GM18873 (cell line): ENCODE measurements at regions not wholly inside any gene's neighbourhood (a gene's known extent, or its start where the extent isn't known, plus 50 kb on each side); places are given as distances from the start of the nearest gene placed in this dataset.

ENCODE experiments used
- ATAC-seq: cut with Tn5 transposase; IDR thresholded peaks from one replicate; pipeline ENCODE4 v1.9.1; 2021; ENCODE audit warnings: mild to moderate bottlenecking, moderate library complexity, moderate number of reproducible peaks; ENCODE audit not compliant: unreplicated experiment, low FRiP score

DNA sequence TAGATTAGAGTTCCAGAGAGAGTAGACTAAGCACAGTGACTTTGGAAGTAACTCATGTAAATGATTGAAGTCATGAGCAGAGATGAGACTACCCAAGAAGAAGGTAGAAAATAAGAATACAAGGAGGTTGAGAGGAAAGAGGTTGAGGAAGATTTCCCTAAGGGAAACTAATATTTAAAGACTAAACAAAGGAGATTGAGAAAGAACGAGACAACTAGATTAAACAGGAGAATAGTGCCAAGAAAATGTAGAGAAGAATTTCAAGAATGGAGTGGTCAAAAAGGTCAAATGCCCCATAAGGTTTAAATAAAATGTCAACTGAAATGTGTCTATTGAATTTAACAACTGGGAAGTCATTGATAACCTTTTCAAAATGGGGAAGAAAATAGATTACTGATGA, 59.0 kb downstream of the RPS29 start:
- no peak for ATAC-seq

DNA sequence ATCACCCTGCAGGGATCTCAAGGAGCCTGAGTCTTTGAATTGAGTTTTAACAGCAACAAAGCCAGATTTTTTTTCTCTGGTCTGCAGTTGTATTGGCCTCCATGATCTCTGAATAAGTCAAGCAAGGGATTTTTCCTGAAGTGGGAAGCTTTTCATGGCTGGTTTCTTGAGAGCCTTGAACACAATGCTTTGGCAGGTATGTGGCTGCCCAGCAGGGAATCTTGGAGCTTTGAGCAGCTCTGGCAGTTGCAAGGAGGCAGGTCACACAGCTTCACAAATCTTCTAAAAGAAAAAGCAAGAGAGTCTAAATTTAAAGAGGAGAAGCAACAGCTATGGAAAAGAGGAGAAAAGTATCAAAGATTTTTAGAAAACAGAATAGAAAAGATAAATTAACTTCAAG, 60.1 kb downstream of the RPS29 start:
- no peak for ATAC-seq

DNA sequence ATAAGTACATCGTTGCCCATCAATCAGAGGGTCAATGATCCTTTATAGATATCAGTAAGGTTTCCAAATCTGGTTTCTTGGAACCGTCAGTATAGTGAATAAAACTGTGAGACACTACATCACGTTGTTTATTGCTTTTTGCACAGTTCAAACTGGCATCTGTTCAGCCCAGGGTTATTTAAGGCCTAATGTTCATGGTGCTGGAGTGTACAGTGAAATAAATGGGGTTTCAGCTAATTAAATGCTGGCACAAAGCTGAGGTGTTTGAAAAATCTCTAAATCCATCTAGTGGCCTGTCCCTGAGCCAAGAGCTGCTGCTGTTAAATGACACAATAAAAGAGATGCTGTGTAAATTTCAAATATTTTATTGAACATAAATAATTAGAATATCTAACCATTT, 69.9 kb downstream of the RPS29 start:
- no peak for ATAC-seq

DNA sequence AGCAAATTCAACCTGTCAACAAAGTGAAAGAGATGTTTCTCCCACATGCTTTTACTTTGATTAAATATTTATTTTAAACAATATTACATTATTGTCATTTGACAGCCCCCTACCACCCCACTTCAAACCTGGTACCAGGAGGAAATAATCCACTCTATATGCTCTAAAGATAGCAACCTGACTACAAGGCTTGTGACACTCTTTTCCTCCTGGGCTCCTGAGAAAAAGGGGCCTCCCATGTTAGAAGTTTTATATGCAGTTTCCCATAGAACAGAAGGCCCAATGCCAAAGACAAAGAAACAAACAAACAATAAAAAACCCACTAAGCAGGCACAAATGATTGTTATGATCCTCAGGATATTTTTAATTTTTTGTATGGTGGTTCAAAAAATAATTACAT, 73.6 kb downstream of the RPS29 start:
- no peak for ATAC-seq

DNA sequence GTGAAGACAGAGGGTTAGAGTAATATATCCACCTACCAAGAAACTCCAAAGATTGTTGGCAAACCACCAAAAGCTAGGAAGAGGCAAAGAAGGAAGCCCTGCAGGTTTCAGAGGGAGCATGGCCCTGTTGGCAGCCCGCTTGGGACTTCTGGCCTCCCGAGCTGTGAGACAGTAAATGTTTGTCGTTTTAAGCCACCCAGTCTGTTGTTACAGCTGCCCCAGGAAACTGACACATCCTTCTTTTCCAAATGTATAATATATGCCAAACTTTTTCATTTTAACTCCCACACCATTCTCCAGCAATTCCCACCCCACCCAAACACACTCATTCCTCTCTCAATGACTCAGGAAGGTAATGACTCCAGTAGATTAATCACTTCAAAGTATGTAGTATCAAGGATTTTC, 74.0 kb downstream of the RPS29 start:
- ATAC-seq = no peak

DNA sequence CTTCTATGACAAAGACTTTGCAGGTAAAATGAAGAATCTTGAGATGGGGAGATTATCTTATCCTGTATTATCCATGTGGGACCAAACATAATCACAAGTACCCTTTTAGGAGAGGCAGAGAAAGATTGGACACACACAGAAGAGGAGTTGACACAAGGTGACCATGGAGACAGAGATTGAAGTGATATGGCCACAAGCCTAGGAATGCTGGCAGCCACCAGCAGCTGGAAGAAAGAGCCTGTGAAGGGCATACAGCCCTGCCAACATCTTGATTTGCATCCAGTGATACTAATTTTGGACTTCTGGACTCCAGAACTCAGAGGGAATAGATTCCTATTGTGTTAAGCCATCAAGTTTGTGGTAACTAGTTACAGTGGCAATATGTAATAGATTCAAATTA, 78.1 kb downstream of the RPS29 start:
- no peak for ATAC-seq

DNA sequence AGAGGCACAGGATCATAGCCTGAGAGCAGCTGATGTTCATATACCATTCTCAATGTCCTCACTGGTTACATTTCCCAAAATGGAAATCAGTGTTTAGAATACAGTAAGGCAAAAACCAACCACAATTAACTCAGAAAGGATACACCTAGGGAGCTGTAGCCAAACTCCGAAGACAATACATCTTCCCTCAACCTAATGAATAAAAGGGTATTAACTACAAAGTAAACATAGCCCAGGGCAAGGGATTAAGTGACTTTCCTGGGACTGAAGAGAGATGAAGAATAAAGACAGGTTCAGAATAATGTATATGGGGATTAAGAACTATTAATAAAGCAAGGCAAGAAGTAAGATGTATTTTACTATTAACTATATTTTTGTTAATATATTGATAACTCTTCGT, 79.5 kb downstream of the RPS29 start:
- ATAC-seq = no peak

DNA sequence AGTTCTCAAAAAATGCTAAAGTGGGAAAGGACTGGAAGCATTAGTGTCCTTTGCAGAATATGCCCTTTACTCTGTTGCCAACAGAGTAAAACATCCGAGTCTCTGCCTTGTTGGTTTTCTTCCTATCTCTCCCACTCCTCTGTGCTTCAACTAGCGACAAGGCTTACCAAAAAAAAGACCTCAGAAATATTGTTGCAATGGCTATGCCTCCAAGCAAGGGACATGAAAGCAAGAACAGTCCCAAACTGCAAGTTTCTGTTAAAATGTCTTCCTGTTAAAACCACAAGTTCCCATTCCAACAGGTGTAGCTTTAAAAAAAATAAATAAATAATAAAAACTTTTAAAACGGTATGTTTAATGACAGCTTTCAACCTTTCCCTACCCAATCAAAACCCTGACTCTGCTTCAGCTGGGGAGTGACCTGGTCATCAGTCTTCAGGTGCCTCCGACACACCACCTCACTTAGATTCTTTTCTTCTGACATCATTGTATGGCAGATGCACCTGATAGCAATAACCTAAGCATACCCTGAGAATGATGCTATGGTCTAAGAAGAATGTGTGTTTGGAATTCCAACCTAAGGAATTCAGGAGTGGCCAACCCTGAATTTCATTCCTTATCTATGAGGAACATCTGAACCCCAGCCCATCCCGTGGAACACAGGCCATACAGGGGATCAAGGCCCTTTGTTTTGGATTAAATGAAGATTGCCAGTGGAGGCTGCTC, 81.0 kb downstream of the RPS29 start:
- no peak for ATAC-seq

DNA sequence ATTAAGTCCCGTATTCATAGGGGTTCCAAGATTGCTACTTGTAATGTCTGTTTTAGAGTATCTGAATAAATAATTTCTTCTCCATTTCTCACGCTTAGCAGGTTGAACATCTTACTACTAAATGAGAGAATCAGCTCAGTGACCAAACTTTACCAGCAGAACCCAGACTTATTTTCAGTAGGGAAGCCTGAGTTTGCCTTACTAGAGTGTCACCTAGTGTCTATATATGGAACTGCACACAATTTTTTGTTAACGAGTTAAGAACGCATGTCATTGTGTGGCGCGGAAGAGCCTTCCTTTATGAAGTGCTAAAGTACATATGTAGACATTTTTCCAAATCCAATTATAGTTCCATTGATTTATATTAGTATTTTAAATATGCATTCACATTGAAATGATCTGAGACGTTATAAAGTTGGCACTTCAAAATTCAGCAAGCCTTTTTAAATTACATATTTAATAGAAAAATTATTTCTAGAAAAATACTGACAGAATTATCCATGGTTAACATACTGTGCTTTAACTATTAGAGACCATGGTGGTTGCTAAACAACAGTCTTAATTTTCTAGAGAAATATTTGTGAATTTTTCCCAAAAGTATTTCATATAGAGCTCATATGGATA, 88.3 kb downstream of the RPS29 start:
- ATAC-seq = peak; percentile 66

DNA sequence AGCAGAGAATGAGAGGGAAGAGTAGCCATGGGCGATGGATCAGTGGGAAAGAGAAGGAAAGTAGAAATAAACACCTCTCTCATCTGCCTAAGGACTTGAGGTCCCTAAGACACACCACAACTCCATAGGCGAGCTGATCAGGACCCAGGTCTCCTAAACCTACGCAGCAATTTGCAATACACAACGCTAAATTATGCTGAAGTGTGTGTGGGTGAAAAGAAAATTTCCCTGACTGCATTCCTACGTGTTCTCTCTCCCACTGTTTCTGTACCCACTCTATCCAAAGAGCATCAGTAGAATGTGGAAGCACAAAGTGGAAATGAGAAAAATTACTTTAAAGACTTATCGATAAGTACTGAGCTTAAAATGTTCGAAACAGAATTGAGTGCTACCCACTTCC, 88.9 kb downstream of the RPS29 start:
- no peak for ATAC-seq

DNA sequence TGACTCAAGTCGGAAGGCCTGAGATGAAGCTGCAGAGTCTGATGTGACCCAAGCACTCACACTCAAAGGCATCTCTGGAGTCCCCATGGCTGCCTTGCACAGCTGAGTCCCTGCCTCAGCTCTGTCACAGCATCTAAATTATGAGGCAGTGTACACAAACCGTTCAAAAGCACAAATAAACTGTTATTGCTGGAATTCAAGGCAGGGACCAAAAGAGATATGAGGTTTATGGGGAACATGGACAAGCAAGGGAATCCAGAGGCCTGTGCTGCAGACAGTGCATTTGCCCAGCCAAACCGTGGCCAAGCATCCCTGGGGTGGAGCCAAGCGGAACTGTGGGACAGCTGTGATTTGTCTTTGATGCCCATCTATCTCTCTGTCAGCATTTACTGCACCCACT, 91.3 kb downstream of the RPS29 start:
- no peak for ATAC-seq

DNA sequence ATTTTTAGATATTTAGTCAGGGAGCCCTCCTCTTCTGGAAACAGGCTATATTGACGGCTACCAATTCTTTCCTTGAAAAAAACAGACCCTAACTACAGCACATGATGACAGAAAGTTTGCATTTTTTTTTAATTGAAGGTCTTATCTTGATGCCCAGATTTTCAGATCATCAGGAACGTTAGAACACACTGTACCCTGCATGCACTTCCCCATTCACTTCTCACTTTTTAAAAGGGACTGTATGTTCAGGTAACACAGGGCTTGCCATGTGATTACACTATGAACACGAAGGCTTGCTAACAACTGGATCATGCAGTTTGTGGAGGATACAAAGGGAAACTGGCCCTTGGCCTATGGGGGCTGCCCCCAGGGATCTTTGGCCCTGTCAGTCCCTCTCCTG, 92.6 kb downstream of the RPS29 start:
- no peak for ATAC-seq

DNA sequence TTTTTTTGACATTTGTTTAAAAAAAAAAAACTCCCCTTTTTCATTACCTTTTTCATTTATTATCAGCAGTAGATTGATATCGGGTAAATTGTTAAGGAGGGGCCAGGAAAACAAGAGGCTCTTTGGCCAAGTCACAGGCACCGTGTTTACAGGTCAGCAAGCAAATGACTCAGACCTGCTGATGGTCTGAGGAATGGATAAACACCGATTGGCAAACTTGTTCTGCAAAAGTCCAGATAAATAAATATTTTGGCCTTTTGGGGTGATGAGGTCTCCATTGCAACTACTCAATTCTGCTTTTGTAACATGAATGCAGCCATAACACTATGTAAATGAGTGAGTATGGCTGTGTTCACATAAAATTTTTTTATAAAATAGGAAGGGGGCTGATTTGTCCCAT, 94.0 kb downstream of the RPS29 start:
- no peak for ATAC-seq

DNA sequence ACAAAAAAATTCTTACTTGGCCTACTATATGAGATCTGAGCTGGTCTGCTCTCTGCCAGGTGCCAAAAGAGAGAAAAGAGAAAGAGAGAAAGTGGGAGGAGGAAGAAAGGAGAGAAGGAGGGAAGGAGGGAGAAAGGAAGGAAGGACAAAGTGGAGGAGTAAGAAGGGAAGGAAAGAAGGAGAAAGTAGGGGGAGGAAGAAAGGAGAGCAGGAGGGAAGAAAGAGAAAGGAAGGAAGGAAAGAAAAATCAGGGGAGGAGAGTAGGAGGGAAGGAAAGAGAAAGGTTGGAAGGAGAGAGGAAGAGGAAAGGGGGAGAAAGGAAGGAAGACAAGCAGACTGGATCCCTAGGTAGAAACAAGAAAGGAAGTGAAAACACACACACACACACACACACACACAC, 96.8 kb downstream of the RPS29 start:
- no peak for ATAC-seq

DNA sequence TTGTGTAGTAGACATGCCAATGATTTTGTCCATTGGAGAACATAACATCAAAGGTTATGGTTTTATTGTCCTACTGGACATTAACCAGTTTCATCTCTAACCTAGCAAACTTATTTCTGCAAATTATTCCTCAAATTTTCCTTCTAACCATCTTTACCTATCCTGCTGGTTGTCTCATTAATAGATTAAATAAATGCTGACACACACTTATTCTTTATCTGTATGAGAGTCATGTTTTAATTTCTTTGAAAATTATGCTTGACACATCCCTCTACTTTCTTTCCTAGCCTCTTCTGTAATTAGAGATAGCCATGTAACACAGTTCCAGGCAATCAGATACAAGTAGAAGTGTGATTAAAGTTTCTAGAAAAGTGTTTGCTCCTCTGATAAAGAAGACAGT, 98.9 kb downstream of the RPS29 start:
- ATAC-seq = no peak

DNA sequence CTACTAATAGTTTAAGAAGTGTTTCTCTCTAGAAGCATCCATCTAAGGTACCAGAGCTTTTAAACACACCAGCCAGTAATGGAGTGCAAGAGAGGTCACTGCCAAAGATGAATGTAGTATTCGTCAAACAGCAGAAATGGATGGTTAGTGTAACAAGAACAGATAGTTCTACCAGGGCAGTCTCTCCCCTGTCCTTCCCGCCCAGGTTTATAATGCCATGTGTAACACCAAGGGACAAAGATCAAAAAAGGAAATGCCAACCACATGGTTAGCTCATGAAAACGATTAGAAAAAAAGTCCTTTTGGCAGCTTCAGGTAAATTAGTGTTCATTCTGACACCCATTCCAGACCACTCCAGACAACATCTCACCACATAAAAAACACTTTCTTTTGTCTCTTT, 100.9 kb downstream of the RPS29 start:
- ATAC-seq = no peak

DNA sequence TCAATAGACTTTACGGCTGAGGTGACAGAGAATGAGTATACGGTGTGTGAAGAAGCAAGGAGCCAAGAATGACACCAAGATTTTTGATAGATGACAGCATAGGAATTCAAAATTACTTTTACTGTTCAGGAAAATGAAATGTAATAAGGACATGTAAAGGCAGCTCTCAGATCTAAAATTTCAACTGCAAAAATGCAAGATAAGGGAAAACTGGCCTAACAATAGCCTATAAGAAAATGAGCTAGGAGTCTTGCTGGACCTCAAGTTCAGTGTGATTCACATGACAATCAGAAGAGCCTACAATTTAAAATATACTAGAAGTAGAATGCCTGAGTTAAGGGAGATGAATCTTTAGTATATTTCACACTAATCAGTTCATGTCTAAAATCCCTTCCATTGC, 102.0 kb downstream of the RPS29 start:
- ATAC-seq = no peak

DNA sequence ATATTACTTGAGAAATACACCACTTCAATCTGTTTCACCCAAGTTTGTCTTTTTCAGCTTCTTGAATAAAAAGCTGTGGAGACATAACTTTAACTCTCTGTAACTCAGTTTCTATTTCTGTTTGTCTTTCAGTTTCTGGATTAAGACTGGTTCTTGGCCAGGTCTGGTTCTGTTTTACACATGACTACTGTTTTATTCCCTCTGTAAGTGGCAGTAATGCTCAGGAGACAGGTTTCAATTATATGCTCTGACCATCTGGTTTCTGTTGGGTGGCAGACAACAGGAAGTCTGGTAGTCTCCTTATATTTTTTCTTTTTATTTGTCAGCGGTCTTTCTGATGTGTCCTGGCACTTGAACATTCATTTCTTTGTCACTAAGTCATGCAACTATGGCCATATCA, 102.9 kb downstream of the RPS29 start:
- peak; percentile 62 for ATAC-seq

DNA sequence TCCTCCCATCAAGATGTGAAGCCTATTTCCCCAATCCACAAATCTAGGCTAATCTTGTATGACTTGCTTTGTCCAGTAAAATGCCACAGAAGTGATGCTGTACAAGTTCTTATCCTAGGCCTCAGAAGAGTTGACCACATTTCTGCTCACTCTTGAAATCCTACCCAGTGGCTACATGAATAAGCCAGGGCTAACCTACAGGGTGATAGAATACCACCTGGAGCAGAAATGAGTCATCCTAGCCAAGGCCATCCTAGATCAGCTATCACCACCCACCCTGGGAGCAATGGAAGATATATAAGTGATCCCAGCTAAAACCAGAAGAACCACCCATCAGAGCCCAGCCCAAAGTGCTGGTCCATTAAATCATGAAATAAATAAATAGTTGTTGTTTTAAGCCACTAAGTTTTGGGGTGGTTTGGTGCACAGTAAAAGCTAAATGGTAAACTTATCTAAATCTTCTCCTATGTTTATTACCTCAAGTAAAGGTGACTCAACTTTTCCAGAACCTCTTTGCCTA, 105.1 kb downstream of the RPS29 start:
- no peak for ATAC-seq

DNA sequence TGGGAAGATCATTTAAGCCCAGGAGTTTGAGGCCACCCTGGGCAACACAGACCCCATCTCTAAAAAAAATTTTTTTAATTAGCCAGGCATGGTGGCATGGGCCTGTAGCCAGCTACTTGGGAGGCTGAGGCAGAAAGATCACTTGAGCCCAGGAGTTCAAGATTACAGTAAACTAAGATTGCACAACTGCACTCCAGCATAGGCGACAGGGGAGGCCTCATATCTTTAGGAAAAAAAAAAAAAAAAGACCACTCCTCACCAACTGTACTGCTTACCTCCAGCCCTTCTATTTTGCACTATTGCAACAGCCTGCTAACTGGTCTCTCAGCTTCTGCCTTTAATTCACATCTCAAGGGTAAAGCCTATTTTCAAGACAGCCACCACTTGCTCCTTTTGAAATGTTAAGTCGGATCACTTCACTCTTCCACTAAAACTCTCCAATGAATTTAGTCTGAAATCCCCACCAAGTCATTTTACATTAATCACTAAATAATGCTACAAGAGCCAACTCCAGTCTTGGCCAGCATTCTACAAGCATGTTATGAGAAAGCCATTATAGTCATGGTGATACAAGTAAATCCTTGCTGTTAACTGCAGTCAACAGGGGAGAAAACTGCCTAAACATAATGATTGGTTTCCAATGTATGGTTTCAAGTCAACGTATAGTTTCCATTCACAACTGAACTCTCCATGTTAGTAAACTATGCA, 106.0 kb downstream of the RPS29 start:
- no peak for ATAC-seq

DNA sequence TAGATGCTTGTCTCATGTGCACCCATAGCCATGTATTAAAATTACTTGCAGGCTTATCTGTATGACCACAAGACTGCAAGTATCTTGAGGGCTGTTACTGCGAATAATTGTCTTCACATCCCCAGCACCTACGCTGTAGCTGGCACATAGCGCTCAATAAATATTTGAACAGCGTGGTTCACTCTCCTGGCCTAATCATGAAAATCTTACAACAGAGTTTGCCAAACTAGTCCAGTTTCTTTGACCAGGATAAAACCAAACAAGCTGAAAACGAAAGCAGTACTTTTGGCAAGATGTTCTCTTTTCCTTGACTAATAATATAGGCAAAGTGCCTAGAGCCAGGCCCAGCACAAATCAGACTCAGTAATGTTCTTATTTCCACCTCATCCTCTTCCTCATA, 106.7 kb downstream of the RPS29 start:
- no peak for ATAC-seq

DNA sequence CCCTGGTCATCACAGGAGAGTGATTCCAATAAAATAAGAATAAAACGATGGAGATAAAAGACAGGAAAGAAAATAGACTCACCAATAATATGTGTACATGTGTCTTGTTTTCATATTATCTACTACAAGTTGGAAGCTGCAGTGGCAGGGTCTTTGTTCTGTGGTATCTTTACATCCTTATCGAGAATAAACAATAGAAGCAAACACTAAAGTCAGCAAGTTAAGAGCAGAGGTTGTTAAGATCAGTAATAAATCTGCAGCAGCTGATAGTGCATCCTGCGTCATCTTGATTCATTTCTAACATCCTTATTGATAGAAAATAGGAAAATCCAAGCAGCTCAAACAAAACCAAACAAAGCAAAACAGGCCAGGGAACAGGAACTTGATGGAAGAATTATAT, 107.4 kb downstream of the RPS29 start:
- no peak for ATAC-seq
